WTC11 (cell line): ENCODE measurements at regions not wholly inside any gene's neighbourhood (a gene's known extent, or its start where the extent isn't known, plus 50 kb on each side); places are given as distances from the start of the nearest gene placed in this dataset.
"Not testable (repeated sequence)": the region's sequence is repeated elsewhere in the genome, so short reads cannot be mapped to it uniquely, and the experiment has no call there.

Experiments
- CTCF ChIP-seq: fragments of 200-600 bp; IDR thresholded peaks from 2 replicates; pipeline ENCODE4 v1.8.0; 2022; ENCODE audit warnings: antibody characterized with exemption
- E2F4 ChIP-seq: sonication (generic); formaldehyde crosslinking; IDR thresholded peaks from 2 replicates; pipeline ENCODE4 v1.8.1; 2022; ENCODE audit warnings: low read depth, mild to moderate bottlenecking, moderate library complexity, missing genetic modification reagents, borderline replicate concordance
- ETV6 ChIP-seq: sonication (generic); formaldehyde crosslinking; IDR thresholded peaks from 2 replicates; pipeline ENCODE4 v1.8.1; 2022; ENCODE audit warnings: mild to moderate bottlenecking, missing genetic modification reagents
- HMGXB4 ChIP-seq: sonication (generic); formaldehyde crosslinking; IDR thresholded peaks from 2 replicates; pipeline ENCODE4 v1.8.1; 2023; ENCODE audit warnings: mild to moderate bottlenecking, moderate library complexity, missing genetic modification reagents
- IRF2 ChIP-seq: sonication (generic); formaldehyde crosslinking; IDR thresholded peaks from 2 replicates; pipeline ENCODE4 v1.8.0; 2022; ENCODE audit warnings: low read depth, missing genetic modification reagents, borderline replicate concordance
- NFE2L1 ChIP-seq: sonication (generic); formaldehyde crosslinking; IDR thresholded peaks from 2 replicates; pipeline ENCODE4 v1.8.1; 2023; ENCODE audit warnings: missing genetic modification reagents
- NR3C1 ChIP-seq: sonication (generic); formaldehyde crosslinking; conservative IDR thresholded peaks from 2 replicates; pipeline ENCODE4 v1.8.1; 2023; ENCODE audit warnings: low read depth, mild to moderate bottlenecking, missing genetic modification reagents
- USF2 ChIP-seq: sonication (generic); formaldehyde crosslinking; IDR thresholded peaks from 2 replicates; pipeline ENCODE4 v1.8.1; 2023; ENCODE audit warnings: mild to moderate bottlenecking, missing genetic modification reagents, moderate library complexity
- ZNF263 ChIP-seq: sonication (generic); formaldehyde crosslinking; IDR thresholded peaks from 2 replicates; pipeline ENCODE4 v1.8.1; 2022; ENCODE audit warnings: low read depth, mild to moderate bottlenecking, moderate library complexity, missing genetic modification reagents
- ZNF416 ChIP-seq: fragments of 250-450 bp; sonication (Bioruptor Pico); IDR thresholded peaks from 2 replicates; pipeline ENCODE4 v1.9.0; 2021; ENCODE audit warnings: mild to moderate bottlenecking, inconsistent platforms
- TF ChIP-seq, protein P1 (sequence below): sonication (generic); formaldehyde crosslinking; IDR thresholded peaks from 2 replicates; pipeline ENCODE4 v1.8.0; 2022; ENCODE audit warnings: mild to moderate bottlenecking, missing genetic modification reagents
- TF ChIP-seq, protein P2 (sequence below): sonication (generic); formaldehyde crosslinking; IDR thresholded peaks from 2 replicates; pipeline ENCODE4 v1.8.0; 2022; ENCODE audit warnings: mild to moderate bottlenecking, missing genetic modification reagents

GRCh38 chr4:13924900-13925299 is 297.4 kb upstream of the BOD1L1 start:
- not testable (repeated sequence) for TF ChIP-seq NFE2L1 (CRISPR knock-in tag); CTCF; E2F4 (CRISPR knock-in tag); NR3C1 (CRISPR knock-in tag); ETV6 (CRISPR knock-in tag); USF2 (CRISPR knock-in tag); IRF2 (CRISPR knock-in tag); ZNF263 (CRISPR knock-in tag); HMGXB4 (CRISPR knock-in tag); ZNF416 (CRISPR knock-in tag)
- TF ChIP-seq, protein P1, sequence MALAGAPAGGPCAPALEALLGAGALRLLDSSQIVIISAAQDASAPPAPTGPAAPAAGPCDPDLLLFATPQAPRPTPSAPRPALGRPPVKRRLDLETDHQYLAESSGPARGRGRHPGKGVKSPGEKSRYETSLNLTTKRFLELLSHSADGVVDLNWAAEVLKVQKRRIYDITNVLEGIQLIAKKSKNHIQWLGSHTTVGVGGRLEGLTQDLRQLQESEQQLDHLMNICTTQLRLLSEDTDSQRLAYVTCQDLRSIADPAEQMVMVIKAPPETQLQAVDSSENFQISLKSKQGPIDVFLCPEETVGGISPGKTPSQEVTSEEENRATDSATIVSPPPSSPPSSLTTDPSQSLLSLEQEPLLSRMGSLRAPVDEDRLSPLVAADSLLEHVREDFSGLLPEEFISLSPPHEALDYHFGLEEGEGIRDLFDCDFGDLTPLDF (CRISPR knock-in tag): not testable (repeated sequence)
- TF ChIP-seq, protein P2, sequence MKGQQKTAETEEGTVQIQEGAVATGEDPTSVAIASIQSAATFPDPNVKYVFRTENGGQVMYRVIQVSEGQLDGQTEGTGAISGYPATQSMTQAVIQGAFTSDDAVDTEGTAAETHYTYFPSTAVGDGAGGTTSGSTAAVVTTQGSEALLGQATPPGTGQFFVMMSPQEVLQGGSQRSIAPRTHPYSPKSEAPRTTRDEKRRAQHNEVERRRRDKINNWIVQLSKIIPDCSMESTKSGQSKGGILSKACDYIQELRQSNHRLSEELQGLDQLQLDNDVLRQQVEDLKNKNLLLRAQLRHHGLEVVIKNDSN: not testable (repeated sequence)
